ENCODE measurements at regions not wholly inside any gene's neighbourhood (a gene's known extent, or its start where the extent isn't known, plus 50 kb on each side); places are given as distances from the start of the nearest gene placed in this dataset.
"Not testable (repeated sequence)": the region's sequence is repeated elsewhere in the genome, so short reads cannot be mapped to it uniquely, and the experiment has no call there.

DNA sequence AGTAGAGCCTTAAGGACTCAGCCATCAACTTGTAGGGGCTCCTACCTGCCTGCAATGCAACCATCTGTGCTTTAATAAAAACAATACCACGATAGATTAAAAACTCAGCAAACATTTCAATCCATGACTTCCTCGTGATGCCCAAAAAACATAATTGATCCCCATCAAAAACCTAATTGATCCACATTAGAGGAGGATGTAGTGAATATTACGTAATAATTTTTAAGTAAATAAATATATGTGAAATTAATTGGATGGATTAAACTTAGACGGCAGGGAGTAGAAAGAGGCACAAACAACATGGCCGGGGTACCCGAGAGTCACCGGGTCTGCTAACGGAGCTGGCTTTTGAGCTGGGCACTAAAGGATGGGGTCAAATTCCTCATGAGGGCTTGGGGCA lies 87.3 kb downstream of the ARL4C start:
- no peak for DNase-seq (ENCODE audit: low read depth in 2 of 3, low spot score in 1 of 3)

DNA sequence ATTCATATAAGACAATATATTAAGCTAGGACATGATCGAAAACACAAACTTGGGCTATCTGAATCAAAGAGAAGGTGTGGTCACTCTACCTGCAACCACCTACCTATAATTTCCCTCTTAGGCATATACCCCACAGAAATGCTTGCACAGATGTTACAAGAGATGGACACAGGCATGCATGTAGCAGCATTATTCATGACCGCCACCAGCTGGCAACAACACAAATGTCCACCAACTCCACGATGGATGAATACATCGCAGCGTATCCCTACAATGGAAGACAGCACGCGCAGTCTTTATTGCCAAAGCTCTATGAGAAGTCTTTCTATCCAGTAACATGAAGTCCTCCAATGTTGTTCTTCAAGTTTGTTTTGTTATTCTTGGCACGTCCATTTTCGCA lies 90.8 kb downstream of the ARL4C start:
- DNase-seq (ENCODE audit: low read depth in 2 of 3, low spot score in 1 of 3) = no peak

DNA sequence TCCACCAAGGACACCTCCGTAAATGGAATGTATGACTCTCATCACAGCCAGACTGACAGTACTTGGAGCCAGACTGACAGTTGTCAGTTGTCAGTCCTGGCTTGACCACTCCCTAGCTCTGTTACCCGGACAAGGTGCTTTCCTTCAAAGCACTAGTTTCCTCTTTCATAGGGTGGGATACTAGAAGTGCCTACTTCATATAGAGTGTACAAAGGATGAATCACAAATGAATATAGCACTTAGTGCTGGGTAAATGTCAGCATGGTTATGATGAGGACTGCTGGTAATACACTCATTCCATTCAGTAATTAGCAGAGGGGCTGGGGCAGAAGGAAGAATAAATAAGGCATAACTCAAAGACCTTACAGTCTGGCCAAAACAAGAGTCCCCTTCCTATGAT lies 91.4 kb downstream of the ARL4C start:
- no peak for DNase-seq (ENCODE audit: low read depth in 2 of 3, low spot score in 1 of 3)

DNA sequence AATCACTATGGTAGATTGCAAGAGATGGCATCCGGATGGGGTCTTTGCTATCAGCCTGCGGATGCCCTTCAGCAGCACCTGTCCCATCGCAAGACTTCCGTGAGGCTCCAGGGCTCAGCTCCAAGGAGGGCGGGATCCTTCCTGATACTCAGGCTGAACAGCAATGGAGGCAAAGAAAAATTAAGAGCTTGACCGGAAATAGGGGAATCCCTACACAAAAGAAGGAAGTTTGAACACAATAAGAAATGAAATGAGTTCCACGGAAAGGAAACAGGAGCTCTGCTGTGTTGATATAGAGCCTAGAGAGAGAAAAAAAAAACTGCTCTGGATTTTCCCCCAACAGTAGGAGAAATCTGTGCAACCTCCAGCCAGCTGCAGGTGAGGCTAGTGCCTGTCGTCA lies 91.9 kb downstream of the ARL4C start:
- DNase-seq (ENCODE audit: low read depth in 2 of 3, low spot score in 1 of 3) = no peak

DNA sequence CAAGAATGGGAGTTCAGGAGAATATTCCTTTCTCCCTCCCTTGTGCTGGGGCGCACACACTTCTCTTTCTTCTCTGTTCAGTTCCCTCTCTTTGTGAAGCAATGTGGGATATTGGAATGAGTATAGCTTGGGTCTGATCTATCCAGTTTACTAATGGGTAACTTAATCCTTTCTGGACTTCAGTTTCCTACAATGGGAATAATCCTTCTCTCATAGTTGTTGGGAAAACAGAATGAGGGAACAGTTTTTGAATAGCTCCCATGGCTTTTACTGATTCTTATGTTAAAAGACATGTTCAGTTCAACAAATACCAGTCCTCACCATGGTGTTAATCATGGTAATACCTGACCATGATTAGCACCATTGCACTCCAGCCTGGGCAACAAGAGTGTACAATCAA lies 93.1 kb downstream of the ARL4C start:
- DNase-seq (ENCODE audit: low read depth in 2 of 3, low spot score in 1 of 3) = no peak

DNA sequence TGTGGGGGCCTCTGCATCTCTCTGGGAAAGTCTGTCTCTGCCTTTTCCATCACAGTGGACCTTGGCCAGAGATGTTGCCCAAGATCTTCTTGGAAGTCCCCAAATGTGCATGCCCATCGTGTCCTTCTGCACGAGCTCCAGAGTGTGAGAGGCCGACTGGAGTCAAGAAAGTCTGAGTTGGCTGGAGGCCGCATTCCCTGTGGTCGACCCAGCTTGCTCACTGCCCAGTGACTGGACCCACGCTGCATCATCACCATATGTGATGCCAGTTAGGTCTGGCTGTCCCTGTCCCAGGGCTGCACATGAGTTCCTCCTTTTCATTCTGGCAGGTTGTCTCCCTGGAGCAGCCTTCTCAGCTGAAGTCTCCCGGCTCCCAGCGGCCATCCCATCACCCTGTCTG lies 93.8 kb downstream of the ARL4C start:
- no peak for DNase-seq (ENCODE audit: low read depth in 2 of 3, low spot score in 1 of 3)

DNA sequence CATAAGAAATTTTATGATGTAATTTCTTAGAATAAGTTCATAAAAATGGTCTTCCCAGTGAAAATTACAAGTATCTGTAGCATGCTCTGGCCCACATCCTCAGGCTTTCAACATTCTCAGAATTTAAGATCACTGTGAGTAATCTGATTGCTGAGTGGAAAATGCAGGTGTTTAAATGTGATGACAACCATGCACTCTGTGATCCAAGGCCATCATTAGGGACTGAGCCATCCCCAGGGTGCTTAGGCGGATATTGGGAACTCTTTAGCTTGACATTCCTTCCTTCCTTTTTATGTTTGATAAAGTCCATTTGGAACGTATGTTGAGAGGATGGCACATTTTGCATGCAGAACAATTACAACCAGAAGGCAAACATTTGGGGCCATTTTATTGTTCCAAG lies 95.5 kb downstream of the ARL4C start:
- no peak for DNase-seq (ENCODE audit: low read depth in 2 of 3, low spot score in 1 of 3)

DNA sequence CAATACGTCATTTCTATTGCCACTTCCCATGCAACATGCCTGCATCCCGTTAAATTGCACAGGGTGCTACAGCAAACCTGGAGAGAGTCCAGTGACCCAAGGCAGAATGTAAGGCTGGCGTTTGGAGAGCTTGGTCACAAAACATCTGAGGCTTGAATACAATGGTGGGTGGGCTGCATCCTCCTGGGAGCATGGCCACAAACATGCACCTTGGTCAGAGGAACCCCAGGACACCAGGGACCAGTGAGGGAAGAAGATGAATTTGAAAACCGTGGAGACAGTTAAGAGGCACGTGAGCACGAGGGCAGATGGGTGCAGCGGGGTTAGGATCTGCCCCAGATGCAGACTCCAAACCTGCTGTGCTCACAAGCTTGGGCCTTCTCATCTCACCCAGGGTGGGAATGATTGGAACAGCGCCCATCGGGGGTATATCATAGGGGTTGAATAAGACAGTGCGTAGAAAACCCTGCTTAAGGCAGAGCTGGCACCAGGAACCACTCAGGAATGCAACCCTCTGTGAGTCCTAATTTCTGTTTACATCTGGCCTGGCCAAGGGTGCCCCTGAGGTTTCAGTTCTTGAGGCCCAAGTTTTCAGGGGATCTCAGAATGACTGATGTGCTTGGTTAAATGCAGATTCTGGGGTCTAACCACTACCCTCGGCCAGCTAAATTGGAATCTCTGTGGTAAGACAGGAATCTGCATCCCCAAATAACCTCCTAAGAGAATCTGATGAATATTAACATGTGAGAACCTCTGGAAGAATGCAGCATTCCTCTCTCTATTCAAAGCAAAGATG lies 97.2 kb downstream of the ARL4C start:
- DNase-seq (ENCODE audit: low read depth in 2 of 3, low spot score in 1 of 3) = no peak

DNA sequence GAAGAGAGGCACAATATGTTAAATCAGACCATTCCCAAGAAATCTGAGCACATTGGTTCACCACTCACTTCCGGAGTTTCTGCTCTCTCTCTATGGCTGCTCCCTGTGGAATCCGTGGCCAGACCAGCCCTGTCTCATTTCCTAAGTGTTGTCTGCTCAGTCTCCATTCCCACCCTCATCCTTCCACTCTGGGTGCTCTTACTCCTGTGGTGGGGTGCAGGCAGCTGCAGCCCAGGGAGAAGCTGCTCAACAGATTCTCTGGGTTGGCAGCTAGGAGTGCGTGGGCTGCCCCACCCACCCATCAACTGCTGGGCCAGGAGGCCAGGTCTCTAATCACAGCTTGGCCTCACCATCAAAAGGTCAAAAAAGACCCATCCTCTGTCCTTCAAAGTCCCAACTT lies 98.3 kb downstream of the ARL4C start:
- DNase-seq (ENCODE audit: low read depth in 2 of 3, low spot score in 1 of 3) = no peak

DNA sequence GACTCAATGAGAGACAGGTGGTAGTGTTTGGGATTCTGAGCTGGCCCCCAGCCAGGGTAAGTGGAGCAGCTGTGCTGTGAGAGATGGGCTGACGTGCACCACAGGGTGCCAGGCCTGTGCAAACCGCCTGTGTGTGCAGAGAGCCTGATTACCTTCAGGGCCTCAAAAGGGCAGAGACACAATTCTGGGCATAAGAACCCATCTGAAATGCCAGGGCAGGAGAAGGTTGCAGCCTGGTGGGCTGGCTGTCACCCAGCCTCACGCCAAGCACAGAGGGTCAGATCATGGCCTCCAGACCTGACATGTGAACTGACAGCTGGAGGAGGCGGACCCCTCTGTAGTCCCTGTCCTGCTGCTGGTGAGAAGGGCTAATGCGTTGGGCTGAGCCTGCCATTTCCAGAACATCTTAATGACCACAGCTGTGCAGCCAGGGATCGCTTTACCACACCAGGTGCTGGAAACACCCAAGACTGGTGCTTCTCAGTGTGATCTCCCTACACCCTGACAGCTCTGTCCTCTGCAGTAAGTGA lies 100.9 kb downstream of the ARL4C start:
- DNase-seq (ENCODE audit: low read depth in 2 of 3, low spot score in 1 of 3) = no peak

DNA sequence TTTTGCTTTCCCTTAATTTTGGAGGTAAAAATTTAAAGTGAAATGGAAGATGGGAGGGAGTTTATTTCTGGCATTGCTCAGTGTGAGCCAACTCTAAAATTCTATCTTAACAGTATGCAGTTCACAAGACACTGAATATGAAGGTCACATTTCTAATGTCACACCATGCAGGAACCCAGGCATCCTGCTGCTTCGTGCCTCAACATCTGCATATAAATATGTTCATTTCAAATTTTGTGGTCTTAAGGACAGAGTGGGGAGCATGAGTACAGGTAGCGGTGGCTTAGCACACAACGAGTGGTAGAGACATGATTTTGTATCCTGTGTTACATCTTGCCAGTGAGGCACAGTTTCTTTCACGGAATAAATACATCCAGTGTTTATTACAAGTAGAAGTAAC lies 102.4 kb downstream of the ARL4C start:
- DNase-seq (ENCODE audit: low read depth in 2 of 3, low spot score in 1 of 3) = no peak

DNA sequence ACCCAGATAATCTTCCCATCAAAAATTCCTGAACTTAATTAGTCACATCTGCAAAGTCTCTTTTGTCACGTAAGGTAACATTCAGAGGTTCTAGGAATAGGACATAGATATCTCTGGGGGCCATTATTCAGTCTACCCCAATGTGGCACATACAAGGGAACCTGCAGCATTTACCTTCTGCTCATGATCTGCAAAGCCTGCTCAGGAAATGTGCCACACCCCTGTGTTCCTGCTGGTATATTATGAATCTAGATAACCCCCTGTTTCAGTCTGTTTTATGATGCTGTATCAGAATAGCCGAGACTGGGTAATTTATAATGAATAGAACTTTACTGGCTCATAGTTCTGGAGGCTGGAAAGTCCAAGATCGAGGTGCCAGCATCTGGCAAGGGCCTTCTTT lies 103.5 kb downstream of the ARL4C start:
- DNase-seq (ENCODE audit: low read depth in 2 of 3, low spot score in 1 of 3) = no peak

DNA sequence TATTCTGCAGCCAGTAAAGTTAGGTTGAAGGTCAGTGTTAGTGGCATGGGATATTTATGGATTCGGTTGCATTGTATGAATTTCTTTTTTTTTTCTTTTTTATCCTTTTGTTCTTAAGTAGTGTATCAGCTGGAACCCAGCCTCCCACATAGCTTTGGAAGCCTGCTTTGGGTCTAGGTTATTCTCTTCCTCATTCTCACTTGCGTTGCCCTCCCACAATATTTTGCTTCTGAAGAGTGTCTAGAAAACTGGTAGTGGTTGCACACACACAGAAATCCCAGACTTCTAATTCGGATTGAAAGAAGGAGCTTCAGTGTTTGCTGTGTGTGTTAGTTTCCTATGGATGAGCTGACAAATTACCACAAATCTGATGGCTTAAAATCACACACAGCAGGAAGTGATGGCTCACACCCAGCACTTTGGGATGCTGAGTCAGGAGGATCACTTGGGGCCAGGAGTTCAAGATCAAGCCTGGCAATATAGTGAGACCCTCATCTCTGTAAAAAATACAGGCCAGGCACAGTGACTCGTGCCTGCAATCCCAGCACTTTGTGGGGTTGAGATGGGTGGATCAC lies 104.8 kb downstream of the ARL4C start:
- no peak for DNase-seq (ENCODE audit: low read depth in 2 of 3, low spot score in 1 of 3)

DNA sequence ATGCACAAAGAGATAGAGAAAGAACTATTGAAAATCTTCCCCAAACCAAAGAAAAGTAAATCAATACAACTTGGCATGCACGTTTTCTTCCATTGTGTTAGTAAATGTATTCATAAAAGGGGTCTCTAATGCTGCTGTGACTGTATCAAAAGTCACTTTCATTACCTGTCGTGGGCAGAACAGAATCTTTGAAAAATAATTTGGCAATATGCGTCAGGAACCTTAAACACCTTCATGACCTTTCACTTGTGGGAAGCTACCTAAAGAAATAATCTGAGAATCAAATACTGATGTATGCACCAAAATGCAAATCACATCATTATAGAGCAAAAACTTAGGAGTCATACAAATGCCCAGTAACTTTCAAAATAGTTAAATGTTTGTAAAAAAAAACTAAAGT lies 105.3 kb downstream of the ARL4C start:
- DNase-seq (ENCODE audit: low read depth in 2 of 3, low spot score in 1 of 3) = no peak

DNA sequence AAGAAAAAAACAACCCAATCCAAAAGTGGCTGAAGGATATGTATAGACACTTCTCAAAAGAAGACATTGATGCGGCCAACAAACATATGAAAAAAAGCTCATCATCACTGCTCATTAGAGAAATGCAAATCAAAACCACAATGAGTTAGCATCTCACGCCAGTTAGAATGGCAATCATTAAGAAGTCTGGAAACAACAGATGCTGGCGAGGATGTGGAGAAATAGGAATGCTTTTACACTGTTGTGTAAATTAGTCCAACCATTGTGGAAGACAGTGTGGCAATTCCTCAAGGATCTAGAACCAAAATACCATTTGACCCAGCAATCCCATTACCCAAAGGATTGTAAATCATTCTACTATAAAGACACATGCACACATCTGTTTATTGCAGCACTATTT lies 107.2 kb downstream of the ARL4C start:
- DNase-seq (ENCODE audit: low read depth in 2 of 3, low spot score in 1 of 3) = not testable (repeated sequence)

DNA sequence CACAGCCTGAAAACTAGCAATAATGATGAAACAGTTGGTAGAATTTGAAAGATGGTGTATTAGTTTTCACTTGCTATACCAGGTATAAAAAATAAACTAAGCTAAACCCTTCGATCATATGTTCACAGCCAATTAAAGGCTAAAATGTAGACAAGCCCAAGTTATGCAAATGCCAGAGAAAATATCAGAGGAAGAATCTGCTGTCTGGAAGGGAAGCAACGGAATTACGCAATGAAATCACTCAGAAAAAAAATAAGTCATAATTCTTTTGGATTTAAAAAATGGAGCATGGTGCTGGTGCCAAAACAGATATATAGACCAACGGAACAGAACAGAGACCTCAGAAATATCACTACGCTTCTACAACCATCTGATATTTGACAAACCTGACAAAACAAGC lies 108.3 kb downstream of the ARL4C start:
- DNase-seq (ENCODE audit: low read depth in 2 of 3, low spot score in 1 of 3) = no peak

DNA sequence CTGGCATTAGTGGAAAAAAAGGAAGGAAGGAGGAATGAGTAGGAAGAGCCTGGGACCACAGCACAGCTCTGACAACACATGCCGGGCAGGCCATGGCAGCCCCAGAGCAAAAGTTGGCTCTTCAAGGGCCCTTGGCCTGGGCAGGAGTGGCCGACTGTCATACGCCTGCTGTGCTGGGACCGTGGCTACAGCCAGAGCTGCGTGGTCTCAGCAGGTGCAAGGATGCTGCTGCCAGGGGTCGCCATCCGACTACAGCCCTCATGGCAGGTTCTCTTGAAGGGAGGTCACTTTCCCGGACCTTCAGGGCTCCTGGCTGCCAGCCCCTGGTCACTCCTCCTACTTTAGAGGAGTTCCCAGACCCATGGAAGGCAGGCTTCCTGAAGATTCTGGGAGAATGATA lies 109.9 kb downstream of the ARL4C start:
- no peak for DNase-seq (ENCODE audit: low read depth in 2 of 3, low spot score in 1 of 3)

DNA sequence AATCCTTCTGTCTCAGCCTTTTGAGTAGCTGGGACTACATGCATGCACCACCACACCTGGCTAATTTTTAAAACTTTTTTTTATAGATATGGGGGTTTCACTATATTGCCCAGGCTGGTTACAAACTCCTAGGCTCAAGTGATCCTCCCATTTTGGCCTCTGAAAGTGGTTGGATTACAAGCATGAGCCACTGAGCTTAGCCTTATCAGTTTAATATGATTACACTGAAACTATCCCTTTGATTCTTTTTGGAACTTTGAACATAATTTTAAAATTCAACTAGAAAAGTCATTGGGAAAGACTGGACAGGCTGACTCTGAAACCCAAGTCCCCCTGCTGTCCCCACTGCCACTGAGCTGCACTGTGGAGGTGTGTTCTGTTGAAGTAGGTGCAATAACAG lies 114.8 kb downstream of the ARL4C start:
- no peak for DNase-seq (ENCODE audit: low read depth in 2 of 3, low spot score in 1 of 3)

DNA sequence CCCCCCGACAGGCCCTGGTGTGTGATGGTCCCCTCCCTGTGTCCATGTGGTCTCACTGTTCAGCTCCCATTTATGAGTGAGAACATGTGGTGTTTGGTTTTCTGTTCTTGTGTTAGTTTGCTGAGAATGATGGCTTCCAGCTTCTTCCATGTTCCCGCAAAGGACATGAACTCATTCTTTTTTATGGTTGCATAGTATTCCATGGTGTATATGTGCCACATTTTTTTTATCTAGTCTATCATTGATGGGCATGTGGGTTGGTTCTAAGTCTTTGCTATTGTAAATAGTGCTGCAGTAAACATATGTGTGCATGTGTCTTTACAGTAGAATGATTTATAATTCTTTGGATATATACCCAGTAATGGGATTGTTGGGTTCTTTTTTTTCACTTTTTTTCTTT lies 117.9 kb downstream of the ARL4C start:
- not testable (repeated sequence) for DNase-seq (ENCODE audit: low read depth in 2 of 3, low spot score in 1 of 3)

DNA sequence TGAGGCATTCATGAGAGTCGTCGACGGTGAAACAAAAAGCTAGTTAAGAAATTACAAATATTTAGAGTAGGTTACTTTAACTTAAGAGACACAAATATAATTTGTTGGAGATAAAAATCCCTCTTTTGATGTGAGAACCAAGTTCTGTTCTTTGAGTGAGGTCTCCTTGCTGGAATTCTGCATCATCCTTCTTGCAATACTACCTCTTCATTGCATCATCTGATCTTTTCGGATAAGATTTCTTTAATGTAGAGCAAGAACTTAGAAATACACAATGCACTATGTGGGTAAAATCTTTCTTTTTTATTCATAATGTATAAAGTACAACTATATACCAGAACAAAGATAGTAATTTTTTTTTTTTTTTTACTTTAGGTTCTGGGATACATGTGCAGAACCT lies 118.4 kb downstream of the ARL4C start:
- no peak for DNase-seq (ENCODE audit: low read depth in 2 of 3, low spot score in 1 of 3)

DNA sequence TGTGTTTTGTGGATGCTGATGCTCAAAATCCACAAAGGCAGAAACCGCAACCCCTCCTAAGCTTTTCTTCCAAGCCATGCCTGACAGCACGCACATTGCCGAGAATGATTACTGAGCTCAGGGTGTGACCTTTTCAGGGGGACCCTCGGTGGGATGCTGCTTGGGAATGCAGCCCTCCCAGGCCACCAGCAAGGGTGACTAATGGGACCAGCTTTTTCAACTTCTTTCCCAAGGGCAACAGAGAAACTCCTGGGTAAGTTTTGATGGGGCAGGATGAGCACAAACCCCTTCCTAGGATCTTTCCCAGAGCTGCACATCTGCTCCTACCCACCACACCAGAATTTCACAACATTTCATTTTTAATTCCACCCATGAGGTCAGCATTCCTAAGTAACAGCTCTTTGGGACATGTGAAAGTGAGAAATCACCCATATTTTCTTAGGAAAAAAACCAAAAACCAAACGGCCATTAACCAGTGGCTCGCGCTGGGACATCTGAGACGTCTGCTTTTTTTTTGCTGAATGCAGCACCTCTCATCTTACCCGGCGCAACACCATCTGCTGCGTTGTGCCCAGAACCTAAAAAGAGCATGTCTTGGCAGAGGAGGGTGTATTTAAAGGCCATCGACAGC lies 119.0 kb downstream of the ARL4C start:
- no peak for DNase-seq (ENCODE audit: low read depth in 2 of 3, low spot score in 1 of 3)

DNA sequence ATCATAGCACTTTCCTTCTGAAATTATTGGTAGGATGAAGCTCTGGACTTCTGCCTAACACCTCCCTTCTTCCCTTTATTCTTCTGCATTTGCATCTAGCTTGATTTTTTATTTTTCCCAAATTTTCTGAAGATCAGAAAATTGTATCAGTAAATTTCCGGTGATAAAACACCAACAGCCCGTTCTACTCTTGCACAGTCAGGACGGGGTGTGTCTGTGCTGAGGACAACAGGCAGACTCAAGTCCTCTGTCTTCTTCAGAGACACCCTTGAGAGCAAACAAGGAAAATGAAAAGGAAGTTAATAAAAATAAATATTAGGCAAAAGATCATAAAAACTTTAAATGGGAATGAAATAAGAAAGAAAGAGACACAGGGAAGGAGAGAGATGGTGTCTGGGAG lies 120.7 kb downstream of the ARL4C start:
- DNase-seq (ENCODE audit: low read depth in 2 of 3, low spot score in 1 of 3) = no peak
